Hepatocyte (in vitro differentiated cells): ENCODE measurements at regions not wholly inside any gene's neighbourhood (a gene's known extent, or its start where the extent isn't known, plus 50 kb on each side); places are given as distances from the start of the nearest gene placed in this dataset.

Experiments
- DNase-seq: peaks from one replicate; pipeline ENCODE4 v3.0.0-alpha.2; 2016; ENCODE audit warnings: low spot score
- H2AFZ ChIP-seq: fragments of 200-600 bp; sonication (generic); 2 replicates; pipeline ENCODE4 v1.6.0; 2016; ENCODE audit warnings: antibody characterized with exemption, mild to moderate bottlenecking
- H3K27ac ChIP-seq: fragments of 200-600 bp; sonication (generic); 2 replicates; pipeline ENCODE4 v1.5.1; 2016; ENCODE audit warnings: mild to moderate bottlenecking
- H3K27me3 ChIP-seq: fragments of 200-600 bp; sonication (generic); 2 replicates; pipeline ENCODE4 v1.6.1; 2016
- H3K36me3 ChIP-seq: fragments of 200-600 bp; sonication (generic); replicated peaks from 2 replicates; pipeline ENCODE4 v1.5.1; 2016; ENCODE audit warnings: low read depth; ENCODE audit not compliant: insufficient read depth
- H3K4me1 ChIP-seq: fragments of 200-600 bp; sonication (generic); 2 replicates; pipeline ENCODE4 v1.5.1; 2016; ENCODE audit warnings: mild to moderate bottlenecking, moderate library complexity; ENCODE audit not compliant: insufficient read depth
- H3K4me2 ChIP-seq: fragments of 200-600 bp; sonication (generic); 2 replicates; pipeline ENCODE4 v1.6.0; 2016
- H3K4me3 ChIP-seq: fragments of 200-600 bp; sonication (generic); 2 replicates; pipeline ENCODE4 v1.5.1; 2016; ENCODE audit warnings: mild to moderate bottlenecking
- H3K79me2 ChIP-seq: fragments of 200-600 bp; sonication (generic); 2 replicates; pipeline ENCODE4 v1.6.0; 2017; ENCODE audit warnings: mild to moderate bottlenecking
- H3K9me2 ChIP-seq: fragments of 200-600 bp; sonication (generic); replicated peaks from 2 replicates; pipeline ENCODE4 v1.6.0; 2017; ENCODE audit warnings: mild to moderate bottlenecking; ENCODE audit not compliant: insufficient read depth
- H3K9me3 ChIP-seq: fragments of 200-600 bp; sonication (generic); 2 replicates; pipeline ENCODE4 v1.5.1; 2016; ENCODE audit warnings: low read depth, mild to moderate bottlenecking
- H4K20me1 ChIP-seq: fragments of 200-600 bp; sonication (generic); 2 replicates; pipeline ENCODE4 v1.6.0; 2016; ENCODE audit warnings: mild to moderate bottlenecking; ENCODE audit not compliant: insufficient read depth, poor library complexity, severe bottlenecking
- CTCF ChIP-seq: fragments of 200-600 bp; sonication (generic); IDR thresholded peaks from 2 replicates; pipeline ENCODE4 v1.5.1; 2016; ENCODE audit warnings: antibody characterized with exemption, mild to moderate bottlenecking; ENCODE audit not compliant: poor library complexity
- EZH2 ChIP-seq: fragments of 200-600 bp; sonication (generic); IDR thresholded peaks from 2 replicates; pipeline ENCODE4 v1.6.1; 2016; ENCODE audit warnings: antibody characterized with exemption, mild to moderate bottlenecking, borderline replicate concordance
- EZH2phosphoT487 ChIP-seq: fragments of 200-600 bp; sonication (generic); IDR thresholded peaks from one replicate; pipeline ENCODE4 v1.6.1; 2018; ENCODE audit warnings: antibody characterized with exemption, mild to moderate bottlenecking, low read depth, moderate library complexity; ENCODE audit not compliant: unreplicated experiment, severe bottlenecking
- WGBS: methylation state at CpG from one replicate; pipeline ENCODE4 v1.1.6; 2016; ENCODE audit warnings: low lambda C conversion rate; ENCODE audit errors: missing lambda C conversion rate; 5-methylcytosine and 5-hydroxymethylcytosine counted together

GRCh38 chr10:94192333-94192732 lies 170.4 kb downstream of the NOC3L start:
- peaks cover 7% of the 10 kb centered on the region for H3K4me1 ChIP-seq
- no peaks in the 10 kb centered on the region for H3K27me3 ChIP-seq
- H3K36me3 ChIP-seq, result no peaks in the 10 kb centered on the region
- DNase-seq, result no peak
- no peaks in the 10 kb centered on the region for H3K9me2 ChIP-seq
- WGBS, result 96% methylated on average over 3 of the region's 3 CpGs
- H3K4me3 ChIP-seq, result no peak overlapping the region
- no peaks in the 10 kb centered on the region for H4K20me1 ChIP-seq
- no peaks in the 10 kb centered on the region for H3K79me2 ChIP-seq
- TF ChIP-seq CTCF (no peak), EZH2 (no peak), EZH2phosphoT487 (no peak)
- H3K9me3 ChIP-seq, result no peaks in the 10 kb centered on the region
- H3K27ac ChIP-seq, result no peak overlapping the region
- H3K4me2 ChIP-seq, result no peak overlapping the region
- H2AFZ ChIP-seq, result no peak overlapping the region

GRCh38 chr10:94192974-94193373 lies 169.8 kb downstream of the NOC3L start:
- no peaks in the 10 kb centered on the region for H4K20me1 ChIP-seq
- H3K36me3 ChIP-seq, result no peaks in the 10 kb centered on the region
- no peak overlapping the region for H3K4me2 ChIP-seq
- peaks cover 7% of the 10 kb centered on the region for H3K4me1 ChIP-seq
- no peaks in the 10 kb centered on the region for H3K9me2 ChIP-seq
- no peak overlapping the region for H3K4me3 ChIP-seq
- H2AFZ ChIP-seq, result no peak overlapping the region
- no peaks in the 10 kb centered on the region for H3K27me3 ChIP-seq
- WGBS, result 91% methylated on average over 1 of the region's 1 CpG
- DNase-seq, result no peak
- H3K27ac ChIP-seq, result no peak overlapping the region
- H3K79me2 ChIP-seq, result no peaks in the 10 kb centered on the region
- no peak for TF ChIP-seq EZH2
- TF ChIP-seq EZH2phosphoT487, result no peak
- TF ChIP-seq CTCF, result no peak
- H3K9me3 ChIP-seq, result no peaks in the 10 kb centered on the region

GRCh38 chr10:94193466-94193924 lies 169.2 kb downstream of the NOC3L start:
- no peak for DNase-seq
- H3K9me2 ChIP-seq, result no peaks in the 10 kb centered on the region
- H3K4me3 ChIP-seq, result no peak overlapping the region
- H3K27me3 ChIP-seq, result no peaks in the 10 kb centered on the region
- 35% methylated on average over 4 of the region's 4 CpGs for WGBS
- H3K9me3 ChIP-seq, result no peaks in the 10 kb centered on the region
- no peak overlapping the region for H3K27ac ChIP-seq
- no peak overlapping the region for H2AFZ ChIP-seq
- TF ChIP-seq CTCF (no peak), EZH2phosphoT487 (no peak), EZH2 (no peak)
- no peak overlapping the region for H3K4me2 ChIP-seq
- H4K20me1 ChIP-seq, result no peaks in the 10 kb centered on the region
- H3K36me3 ChIP-seq, result no peaks in the 10 kb centered on the region
- no peaks in the 10 kb centered on the region for H3K79me2 ChIP-seq
- peaks cover 7% of the 10 kb centered on the region for H3K4me1 ChIP-seq

GRCh38 chr10:94194256-94194655 lies 168.5 kb downstream of the NOC3L start:
- no peaks in the 10 kb centered on the region for H3K27me3 ChIP-seq
- no peak for TF ChIP-seq CTCF
- TF ChIP-seq EZH2phosphoT487, result no peak
- no peak for TF ChIP-seq EZH2
- H4K20me1 ChIP-seq, result no peaks in the 10 kb centered on the region
- no peaks in the 10 kb centered on the region for H3K79me2 ChIP-seq
- DNase-seq, result peak; percentile 7
- H3K27ac ChIP-seq, result no peak overlapping the region
- H3K4me3 ChIP-seq, result no peak overlapping the region
- no peaks in the 10 kb centered on the region for H3K9me3 ChIP-seq
- H3K4me1 ChIP-seq, result peaks cover 7% of the 10 kb centered on the region
- H2AFZ ChIP-seq, result no peak overlapping the region
- H3K4me2 ChIP-seq, result no peak overlapping the region
- no peaks in the 10 kb centered on the region for H3K9me2 ChIP-seq
- WGBS, result 48% methylated on average over 1 of the region's 1 CpG
- no peaks in the 10 kb centered on the region for H3K36me3 ChIP-seq
